ENCODE measurements at regions not wholly inside any gene's neighbourhood (a gene's known extent, or its start where the extent isn't known, plus 50 kb on each side); places are given as distances from the start of the nearest gene placed in this dataset.
"Not testable (repeated sequence)": the region's sequence is repeated elsewhere in the genome, so short reads cannot be mapped to it uniquely, and the experiment has no call there.

- H3K4me3 ChIP-seq; intact Hi-C loops (cut with DNase I); DNase-seq; H3K36me3 ChIP-seq; H3K27me3 ChIP-seq; H3K9me3 ChIP-seq: not testable (repeated sequence)
- peak in 3 of 4 donors; percentile 29 to 48 (median 32) for TF ChIP-seq POLR2AphosphoS5 (IDR thresholded peaks at IDR 0.05)
- Histone ChIP-seq H3K4me1 (peaks cover 0 to 58% (median 36%) of the 10 kb centered on the region in 4 donors), H3K27ac (peak overlapping the region; percentile 34 to 74 (median 68))
- WGBS, 2 donors = 80 to 82% methylated on average over 19 of the region's 19 CpGs
These were observed 210.4 kb downstream of the LAT start for GRCh38 chr16:29195116-29195872.

DNA sequence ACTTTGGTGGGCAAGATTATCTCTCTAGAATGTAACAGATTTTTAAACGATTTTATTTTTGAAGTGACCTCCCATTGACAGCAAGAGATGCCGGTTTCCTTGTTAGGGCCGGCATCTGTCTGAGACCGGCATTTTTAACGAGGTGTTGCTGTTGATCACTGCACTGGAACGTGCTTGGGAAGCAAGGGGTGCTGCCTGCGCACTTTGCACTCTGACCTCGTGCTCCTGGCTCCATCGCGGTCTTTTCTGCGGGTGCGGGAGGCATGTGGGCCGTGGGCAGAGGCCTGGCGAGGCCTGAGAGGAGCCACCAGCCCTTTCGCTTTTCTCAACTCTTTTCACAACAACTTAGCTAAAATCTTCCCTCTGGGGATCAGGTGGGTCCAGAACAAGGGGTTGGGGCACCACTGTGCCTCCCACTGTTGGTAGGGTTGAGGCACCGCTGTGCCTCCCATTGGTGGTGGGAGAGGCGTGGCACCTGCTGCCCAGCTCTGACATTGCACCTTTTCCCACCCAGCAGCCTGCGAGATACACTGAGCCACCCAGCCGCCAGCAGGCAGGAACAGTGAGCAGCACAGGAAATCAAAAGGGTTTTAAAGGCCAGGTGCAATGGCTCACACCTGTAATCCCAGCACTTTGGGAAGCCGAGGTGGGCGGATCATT, 209.5 kb downstream of the LAT start:
- H3K27me3 ChIP-seq; DNase-seq; H3K36me3 ChIP-seq; intact Hi-C loops (cut with DNase I); H3K9me3 ChIP-seq; H3K4me3 ChIP-seq: not testable (repeated sequence)
- WGBS, 2 donors = 75 to 90% methylated on average over 18 of the region's 21 CpGs
- H3K27ac ChIP-seq = peak overlapping the region; percentile 34 to 74 (median 68)
- H3K4me1 ChIP-seq = peaks cover 0 to 51% (median 32%) of the 10 kb centered on the region in 4 donors

DNA sequence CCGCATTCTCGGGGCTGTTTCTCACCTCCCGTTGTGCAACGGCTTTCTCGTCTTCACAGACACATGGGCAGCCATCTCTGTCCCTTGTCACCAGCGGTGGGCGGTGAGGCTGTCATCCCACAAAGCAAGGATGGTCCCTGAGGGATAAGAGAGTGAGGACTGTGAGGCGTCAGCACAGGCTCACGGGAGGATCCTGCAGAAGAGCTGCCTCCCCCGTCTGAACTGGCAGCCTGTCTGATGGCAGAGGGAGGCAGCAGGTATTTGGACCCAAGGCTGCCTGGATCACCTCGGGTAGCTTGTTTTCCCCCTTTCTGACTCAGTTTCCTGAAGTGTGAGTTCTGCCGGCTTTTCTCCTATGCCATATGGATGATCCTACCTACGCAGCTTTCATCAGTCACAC, 208.8 kb downstream of the LAT start:
- H3K4me3 ChIP-seq; H3K36me3 ChIP-seq; DNase-seq; intact Hi-C loops (cut with DNase I); H3K9me3 ChIP-seq; H3K27me3 ChIP-seq: not testable (repeated sequence)
- H3K27ac ChIP-seq = peak overlapping the region in 3 of 4 donors; percentile 53 to 74 (median 72)
- peaks cover 0 to 44% (median 25%) of the 10 kb centered on the region in 4 donors for H3K4me1 ChIP-seq
- 91 to 95% methylated on average over 13 of the region's 13 CpGs for WGBS, 2 donors

DNA sequence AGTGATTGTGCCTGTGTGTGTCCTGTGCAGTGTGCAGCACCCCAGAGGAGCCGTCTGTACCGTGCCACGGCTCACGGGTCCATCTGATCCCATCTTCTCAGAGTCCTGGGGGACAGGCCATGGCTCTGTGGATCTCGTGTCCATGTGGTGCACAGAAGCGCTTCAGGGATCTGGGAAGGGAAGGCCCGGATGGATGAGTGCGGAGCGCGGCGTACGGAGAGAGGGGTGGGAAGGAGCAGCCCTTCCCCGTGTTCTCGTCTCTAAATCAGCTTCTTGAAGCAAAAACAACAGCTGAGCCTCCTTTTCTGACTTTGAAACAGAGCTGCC, 208.4 kb downstream of the LAT start:
- Histone ChIP-seq H3K27ac (peak overlapping the region in 3 of 4 donors; percentile 53 to 74 (median 72)), H3K4me1 (peaks cover 0 to 40% (median 21%) of the 10 kb centered on the region in 4 donors)
- H3K36me3 ChIP-seq; H3K27me3 ChIP-seq; DNase-seq; H3K4me3 ChIP-seq; H3K9me3 ChIP-seq; intact Hi-C loops (cut with DNase I): not testable (repeated sequence)
- WGBS, 2 donors = 93 to 95% methylated on average over 14 of the region's 14 CpGs

DNA sequence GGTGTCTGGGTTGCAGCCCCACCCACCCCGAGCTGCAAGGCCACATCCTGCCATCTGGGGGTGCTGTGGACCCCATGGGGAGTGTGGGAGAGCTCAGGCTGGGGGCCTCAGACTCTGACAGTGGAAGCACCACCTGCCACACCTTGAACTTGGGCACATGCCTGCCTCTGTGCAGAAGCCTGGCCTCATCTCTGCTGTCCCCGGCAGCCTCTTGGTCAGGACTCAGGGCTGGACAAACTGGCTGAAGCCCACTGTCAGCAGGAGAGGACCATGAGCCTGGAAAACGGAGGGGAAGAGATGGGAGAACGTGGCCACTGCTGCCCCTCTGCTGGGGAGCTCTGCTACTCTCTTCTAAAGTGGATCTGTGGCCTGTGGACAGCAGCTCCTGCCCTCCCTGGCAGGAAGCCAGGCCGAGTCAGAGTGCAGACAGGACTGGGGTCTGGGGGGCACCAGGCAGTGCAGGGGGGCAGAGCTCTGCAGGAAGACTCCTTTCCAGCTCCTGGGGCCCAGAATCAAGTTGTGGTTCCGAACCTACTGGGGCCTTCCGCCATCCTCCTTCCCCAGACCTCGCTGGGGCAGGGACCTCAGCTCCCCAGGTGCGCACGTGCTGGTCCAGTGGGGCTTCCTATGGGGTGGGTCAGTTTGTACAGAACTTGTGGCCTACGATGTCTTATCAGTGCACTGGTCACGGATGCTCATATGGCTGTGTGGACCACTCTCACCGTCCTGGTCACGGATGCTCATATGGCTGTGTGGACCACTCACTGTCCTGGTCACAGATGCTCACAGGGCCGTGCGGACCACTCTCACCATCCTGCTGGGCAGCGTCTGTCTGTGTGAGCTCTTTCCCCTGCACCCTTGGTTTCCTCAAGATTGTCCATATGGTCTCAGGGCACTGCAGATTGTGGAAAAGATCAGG, 207.7 kb downstream of the LAT start:
- 90 to 92% methylated on average over 17 of the region's 17 CpGs for WGBS, 2 donors
- peak overlapping the region in 2 of 4 donors; percentile 72 to 74 for H3K27ac ChIP-seq

GRCh38 chr16:29191636-29192180, 206.9 kb downstream of the LAT start:
- WGBS, 2 donors = 89 to 93% methylated on average over 12 of the region's 12 CpGs
- H3K27me3 ChIP-seq; H3K4me3 ChIP-seq; H3K36me3 ChIP-seq; H3K9me3 ChIP-seq; intact Hi-C loops (cut with DNase I): not testable (repeated sequence)
- DNase-seq = peak; percentile 42
- H3K4me1 ChIP-seq = peaks cover 0 to 42% (median 25%) of the 10 kb centered on the region in 4 donors
- H3K27ac ChIP-seq = peak overlapping the region in 2 of 4 donors; percentile 40 to 74

More for the DNA sequence above, 207.7 kb downstream of the LAT start:
- intact Hi-C loops (cut with DNase I) = no loop called here
- no peaks in the 10 kb centered on the region for H3K9me3 ChIP-seq
- peaks cover 0 to 38% (median 20%) of the 10 kb centered on the region in 4 donors for H3K4me1 ChIP-seq
- no peaks in the 10 kb centered on the region for H3K27me3 ChIP-seq
- no peaks in the 10 kb centered on the region for H3K36me3 ChIP-seq
- DNase-seq = no peak
- no peak overlapping the region for H3K4me3 ChIP-seq
- TF ChIP-seq CTCF (IDR thresholded peaks at IDR 0.05) (no peak), POLR2AphosphoS5 (IDR thresholded peaks at IDR 0.05) (no peak), EP300 (IDR thresholded peaks at IDR 0.05) (no peak), POLR2A (IDR thresholded peaks at IDR 0.05) (no peak)

GRCh38 chr16:29190553-29191431, 205.9 kb downstream of the LAT start:
- H3K9me3 ChIP-seq; H3K36me3 ChIP-seq; H3K4me3 ChIP-seq; H3K27me3 ChIP-seq; intact Hi-C loops (cut with DNase I): not testable (repeated sequence)
- peaks cover 0 to 51% (median 33%) of the 10 kb centered on the region in 4 donors for H3K4me1 ChIP-seq
- DNase-seq = peak; percentile 65
- peak overlapping the region in 2 of 4 donors; percentile 40 to 74 for H3K27ac ChIP-seq
- WGBS, 2 donors = 88 to 91% methylated on average over 18 to 19 of the region's 19 CpGs

DNA sequence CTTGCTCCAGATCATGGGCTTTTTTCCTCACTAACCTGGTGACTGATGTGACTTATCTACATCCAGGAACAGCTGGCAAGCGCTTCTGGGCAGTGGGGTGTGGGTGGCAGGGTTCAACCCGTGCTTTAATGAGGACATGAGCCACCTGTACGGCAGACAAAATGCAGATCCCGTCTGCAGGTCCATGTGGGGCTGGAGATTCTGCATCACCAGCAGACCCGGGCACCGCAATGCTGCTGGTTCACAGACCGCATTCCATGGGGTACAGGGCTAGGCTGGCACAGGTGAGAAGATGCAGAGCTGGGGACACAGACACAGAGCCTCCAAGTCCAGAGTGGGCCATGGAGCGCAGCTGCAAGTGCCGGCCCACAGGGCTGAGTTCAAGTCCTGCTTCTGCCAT, 204.0 kb downstream of the LAT start:
- WGBS, 2 donors = 85 to 95% methylated on average over 9 of the region's 9 CpGs
- intact Hi-C loops (cut with DNase I); H3K9me3 ChIP-seq; H3K36me3 ChIP-seq; H3K4me3 ChIP-seq; H3K27ac ChIP-seq; H3K27me3 ChIP-seq: not testable (repeated sequence)
- H3K4me1 ChIP-seq = peaks cover 0 to 43% (median 30%) of the 10 kb centered on the region in 4 donors
- peak; percentile 39 for DNase-seq

- H3K4me3 ChIP-seq; H3K27me3 ChIP-seq; intact Hi-C loops (cut with DNase I); H3K9me3 ChIP-seq; H3K36me3 ChIP-seq: not testable (repeated sequence)
- H3K27ac ChIP-seq = peak overlapping the region; percentile 37 to 76 (median 61)
- peak; percentile 68 for DNase-seq
- WGBS, 2 donors = 90 to 94% methylated on average over 35 of the region's 35 CpGs
- H3K4me1 ChIP-seq = peaks cover 0 to 27% (median 17%) of the 10 kb centered on the region in 4 donors
These were observed 201.7 kb downstream of the LAT start for GRCh38 chr16:29186306-29187220.

Measured in sigmoid colon (tissue), 6 donors.